ENCODE measurements at regions not wholly inside any gene's neighbourhood (a gene's known extent, or its start where the extent isn't known, plus 50 kb on each side); places are given as distances from the start of the nearest gene placed in this dataset.

DNA sequence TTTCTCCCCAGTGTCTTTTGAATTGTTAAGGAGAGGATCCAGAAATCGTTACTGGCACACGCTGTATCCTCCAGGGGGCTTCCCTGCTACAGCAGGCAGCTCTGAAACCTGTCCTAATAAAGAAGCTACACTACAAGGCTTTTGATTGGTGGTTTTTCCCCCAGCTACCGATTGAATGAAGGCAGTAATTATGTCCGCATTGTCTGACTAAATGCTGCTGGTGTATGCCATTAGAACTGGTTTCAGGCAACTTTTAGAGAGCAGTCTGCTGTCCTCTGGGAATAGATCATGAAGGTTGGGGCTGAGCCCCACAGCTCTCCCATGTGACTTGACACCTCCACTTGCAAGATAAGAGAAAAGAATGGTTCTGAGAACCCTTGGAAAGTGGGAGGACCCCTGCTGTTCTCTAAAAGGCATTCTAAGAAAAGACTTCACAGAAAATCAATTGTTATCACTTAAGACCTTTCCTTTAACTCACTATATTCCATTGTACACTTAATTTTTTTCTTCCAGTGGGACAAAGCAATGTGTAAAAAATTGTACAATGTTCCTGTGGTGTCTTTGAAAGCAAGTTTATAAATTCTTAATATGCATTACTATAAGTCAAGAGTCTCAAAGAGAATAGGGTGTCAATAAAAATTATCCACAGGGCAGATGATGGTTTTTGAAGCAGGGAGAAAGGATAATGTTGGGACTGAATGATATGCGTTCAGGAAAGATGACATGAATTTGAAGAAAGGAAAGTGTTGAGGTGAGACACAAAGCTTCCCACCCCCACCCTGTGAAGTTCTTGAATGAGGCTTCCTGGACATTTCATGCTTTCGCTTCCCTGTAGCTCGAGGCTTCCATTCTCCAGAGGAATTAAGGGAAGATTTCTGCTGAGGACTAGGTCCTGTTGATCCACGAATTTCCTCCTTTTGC, 53.0 kb upstream of the DAZL start:
- DNase-seq (ENCODE audit: low read depth) = no peak

DNA sequence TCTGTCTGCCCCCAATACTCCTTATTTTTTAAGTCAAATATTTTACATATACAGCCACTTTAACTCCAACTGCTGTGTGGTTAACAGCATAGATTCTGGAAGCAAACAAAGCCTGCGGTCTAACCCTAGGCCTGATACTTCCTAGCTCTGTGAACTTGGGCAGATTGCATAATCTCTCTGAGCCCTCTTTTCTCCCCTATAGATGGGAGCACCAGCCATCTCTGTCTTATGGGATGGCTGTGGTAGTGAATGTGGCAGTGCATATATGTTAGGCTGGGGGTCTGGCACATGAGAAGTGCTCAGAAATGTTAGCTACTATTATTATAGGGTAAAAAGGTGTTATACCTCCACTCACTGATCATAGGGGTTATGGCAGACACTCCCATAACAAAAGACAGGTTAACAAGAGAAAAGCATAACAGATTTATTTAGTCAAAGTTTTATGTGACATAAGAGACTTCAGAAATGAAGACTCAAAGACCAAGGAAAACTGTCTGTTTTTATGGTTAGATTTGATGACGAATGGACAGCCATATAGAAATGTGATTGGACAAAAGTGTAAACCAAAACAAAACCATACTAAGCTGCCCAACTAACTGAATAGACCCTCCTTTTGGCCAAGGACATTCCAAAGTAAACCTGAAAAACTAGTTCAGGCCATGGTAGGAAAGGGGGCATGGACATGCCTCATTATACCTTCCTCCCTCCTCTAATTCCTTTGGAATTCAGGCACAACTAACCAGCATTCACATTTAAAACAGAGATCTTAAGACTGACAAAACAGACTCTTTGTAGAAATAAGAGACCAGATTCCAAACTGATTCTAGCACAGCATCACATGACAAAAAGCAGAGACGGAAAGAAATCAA, 53.9 kb upstream of the DAZL start:
- no peak for DNase-seq (ENCODE audit: low read depth)

DNA sequence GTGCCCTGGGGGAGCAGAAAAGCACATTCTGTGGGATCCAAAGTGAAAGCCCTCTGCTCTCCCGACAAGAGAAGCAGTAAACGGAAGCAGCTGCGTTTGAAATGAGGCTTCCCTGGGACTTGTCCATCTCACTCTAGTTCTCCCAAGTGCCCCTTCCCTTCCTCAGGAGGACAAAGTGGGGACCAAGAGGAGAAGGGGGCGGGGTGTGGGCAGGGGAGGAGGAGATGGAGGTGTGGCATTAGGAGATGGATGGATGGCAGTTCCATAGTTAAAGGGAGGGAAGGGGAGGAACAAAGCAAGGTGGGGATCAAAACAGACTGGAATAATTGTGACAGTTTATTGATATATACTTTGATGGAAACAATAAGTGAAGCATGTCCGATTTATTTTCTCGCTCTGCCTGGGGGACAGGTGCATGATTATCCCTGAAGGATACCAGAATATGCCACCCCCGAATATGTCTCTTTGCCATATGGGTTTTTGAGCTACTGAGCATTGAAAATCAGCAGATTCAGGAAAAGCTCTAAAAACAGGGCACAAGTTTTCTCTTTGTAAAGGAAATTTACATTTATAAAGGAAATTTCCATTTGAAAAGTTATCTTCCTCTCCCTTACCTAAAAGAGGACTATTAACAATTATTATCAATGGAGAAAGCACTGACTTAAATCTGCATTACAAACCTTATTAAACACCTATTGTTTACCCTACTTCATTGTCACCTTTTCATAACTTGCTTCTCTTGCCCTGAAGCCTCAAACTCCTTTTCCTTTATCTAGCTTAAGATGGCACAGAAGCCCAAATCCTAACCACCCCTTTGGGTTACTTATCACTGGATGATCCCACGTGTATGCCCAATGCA, 58.9 kb upstream of the DAZL start:
- no peak for DNase-seq (ENCODE audit: low read depth)

DNA sequence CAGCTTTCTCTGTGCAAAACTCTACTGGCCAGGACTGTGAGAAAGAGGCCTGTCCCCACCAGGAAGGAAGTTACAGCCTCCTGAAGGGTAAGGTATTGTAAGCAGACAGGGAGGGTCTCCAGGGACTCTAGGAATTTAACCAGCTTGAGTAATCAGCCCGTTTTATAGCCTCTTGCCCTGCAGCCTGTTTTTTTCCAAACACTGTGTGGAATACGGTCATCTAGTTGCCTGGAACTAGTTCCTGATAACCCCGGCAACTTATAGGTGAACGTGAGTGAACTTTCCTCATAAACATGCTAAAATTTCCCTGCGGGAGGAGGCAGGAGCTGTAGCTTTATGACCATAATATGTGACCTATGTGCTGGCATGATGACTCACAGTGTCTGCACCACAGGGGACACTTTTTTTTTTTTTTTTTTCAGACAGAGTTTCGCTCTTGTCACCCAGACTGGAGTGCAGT, 60.1 kb upstream of the DAZL start:
- DNase-seq (ENCODE audit: low read depth) = no peak

DNA sequence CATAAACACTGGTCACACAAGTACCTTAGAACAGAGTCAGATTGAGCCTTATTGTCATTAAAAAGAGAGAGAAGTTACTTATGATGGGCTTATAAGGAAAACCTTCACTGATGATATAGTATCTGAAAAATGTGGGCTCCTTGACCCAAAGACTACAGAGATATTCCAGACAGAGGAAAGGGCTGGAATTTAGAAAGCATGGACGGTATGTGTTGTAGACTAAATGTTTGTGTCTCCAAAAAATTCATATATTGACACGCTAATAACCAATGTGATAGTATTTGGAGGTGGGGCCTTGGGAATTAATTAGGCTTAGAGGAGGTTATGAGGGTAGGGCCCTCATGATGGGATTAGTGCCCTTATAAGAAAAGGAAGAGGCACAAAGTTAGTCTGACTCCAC, 61.0 kb upstream of the DAZL start:
- no peak for DNase-seq (ENCODE audit: low read depth)

DNA sequence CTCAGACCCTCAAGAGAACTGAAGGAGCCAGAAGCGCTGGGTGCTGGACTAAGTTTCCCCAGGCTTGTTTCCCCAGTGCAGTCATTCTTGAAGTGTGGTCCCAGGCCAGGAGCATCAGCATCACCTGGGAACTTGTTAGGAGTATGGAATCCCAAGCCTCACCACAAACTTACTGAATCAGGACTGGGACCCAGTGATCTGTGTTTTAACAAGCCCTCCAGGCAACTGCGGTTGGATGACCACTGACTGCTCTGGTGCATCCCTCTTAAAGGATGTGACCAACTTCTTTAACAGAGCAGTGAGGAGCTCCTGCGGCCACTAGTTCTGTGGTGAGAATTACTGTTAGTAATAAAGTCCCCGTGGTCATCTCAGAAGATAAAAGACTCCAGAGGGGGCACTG, 62.4 kb upstream of the DAZL start:
- DNase-seq (ENCODE audit: low read depth) = no peak

DNA sequence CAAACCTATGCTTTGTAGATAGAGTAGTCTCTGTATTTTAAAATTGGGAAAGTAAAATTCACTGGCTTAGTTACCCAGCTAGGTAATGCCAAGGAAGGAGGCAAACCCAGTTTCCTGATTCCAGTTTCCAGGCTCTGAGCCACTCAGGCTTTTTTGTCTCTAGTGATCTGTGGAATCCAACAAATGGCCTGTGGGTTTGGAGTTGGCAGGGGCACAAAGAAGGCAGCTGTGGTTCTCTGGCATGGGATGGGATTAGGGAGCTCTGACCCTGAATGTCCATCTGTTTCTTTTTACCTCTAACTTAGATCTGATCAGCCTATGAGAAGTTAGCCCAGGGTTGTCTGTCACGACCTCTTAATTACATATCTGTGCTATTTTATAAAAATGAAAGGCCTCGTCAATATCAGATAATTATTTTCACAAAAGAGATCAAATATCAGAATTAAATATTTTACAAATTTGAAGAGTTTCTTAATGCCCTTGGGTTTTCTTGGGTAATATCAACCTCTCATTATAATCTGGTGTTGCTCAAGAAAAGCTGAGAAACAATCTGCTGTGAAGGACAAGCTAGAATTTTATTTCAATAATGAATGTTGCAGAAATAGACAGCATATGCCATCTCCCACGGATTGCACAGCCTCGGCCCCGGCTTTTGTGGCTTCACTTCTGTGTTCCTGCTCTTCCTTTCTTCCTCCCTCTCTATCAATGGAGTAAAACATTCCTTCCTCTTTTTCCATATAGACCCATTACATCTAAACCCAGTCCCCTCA, 63.7 kb upstream of the DAZL start:
- no peak for DNase-seq (ENCODE audit: low read depth)

DNA sequence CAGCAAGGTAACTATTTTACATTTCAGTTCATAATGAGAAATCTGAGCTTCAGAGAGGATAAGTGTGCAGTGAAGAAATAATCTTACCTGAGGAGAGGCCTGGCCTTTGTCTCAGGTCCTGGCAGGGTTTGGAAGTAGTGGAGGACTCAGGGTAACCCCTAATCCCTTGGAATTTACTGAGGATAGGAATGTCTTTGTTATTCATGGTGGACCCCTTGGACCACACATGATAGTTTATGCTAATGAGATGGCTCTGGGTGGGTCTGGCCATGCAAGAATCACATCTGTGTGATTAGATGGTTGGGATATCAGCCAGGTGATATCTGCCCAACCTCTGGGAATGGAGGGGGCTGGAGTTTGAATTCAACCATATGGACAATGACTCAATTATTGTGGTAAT, 65.0 kb upstream of the DAZL start:
- no peak for DNase-seq (ENCODE audit: low read depth)

DNA sequence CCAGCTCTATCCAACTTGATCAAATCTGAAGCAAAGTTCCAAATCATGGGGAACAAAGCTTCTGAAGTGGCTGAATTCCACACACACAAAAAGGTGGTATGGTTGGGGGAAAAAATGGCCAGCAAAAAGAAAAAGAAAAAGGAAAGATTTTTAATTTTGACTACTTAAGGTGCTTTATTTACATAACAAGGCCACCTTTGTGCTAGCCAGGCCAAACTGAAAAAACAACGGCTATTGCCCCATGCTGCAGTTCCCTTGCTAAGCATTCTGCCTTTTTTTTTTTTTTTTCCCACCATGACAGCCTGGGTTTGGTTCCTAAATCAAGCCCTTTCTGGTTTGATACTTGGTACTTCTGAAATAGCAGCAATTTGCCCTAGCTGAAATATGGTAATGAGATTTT, 66.5 kb upstream of the DAZL start:
- DNase-seq (ENCODE audit: low read depth) = no peak

DNA sequence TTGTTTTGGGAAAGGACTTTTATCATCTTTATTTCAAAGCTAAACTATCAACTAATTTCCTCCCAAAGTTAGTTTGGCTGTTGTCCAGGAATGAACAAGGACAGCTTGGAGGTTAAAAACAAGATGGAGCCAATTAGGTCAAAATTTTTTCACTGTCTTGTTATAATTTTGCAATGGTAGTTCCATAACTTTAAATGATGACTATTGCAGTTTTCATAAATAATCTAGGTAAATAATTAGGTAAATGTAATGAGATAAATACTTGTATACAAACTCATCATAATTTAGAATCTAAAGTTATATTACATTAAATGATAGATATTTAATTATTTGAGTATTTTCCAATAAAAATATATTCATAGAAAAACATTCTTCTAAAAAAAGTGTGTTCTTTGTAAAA, 68.3 kb upstream of the DAZL start:
- DNase-seq (ENCODE audit: low read depth) = no peak

DNA sequence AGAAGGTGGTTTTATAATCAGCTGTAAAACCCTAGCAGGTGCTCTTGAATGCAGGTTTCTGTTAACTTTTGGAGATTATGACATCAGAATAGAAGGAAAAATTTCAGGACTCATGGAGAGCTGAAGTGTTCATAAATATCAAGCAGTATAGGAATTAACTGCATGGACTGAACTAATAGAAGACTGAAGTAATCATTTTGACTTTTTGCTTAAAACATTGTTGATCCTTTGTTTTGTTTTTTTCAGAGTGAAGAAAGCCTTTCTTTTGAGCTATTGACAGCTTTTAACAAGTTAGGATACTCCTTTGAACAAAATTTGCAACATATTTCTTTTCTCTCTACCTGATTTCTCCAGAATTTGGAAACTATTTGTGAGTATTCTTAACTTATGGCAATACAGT, 70.6 kb upstream of the DAZL start:
- DNase-seq (ENCODE audit: low read depth) = no peak

DNA sequence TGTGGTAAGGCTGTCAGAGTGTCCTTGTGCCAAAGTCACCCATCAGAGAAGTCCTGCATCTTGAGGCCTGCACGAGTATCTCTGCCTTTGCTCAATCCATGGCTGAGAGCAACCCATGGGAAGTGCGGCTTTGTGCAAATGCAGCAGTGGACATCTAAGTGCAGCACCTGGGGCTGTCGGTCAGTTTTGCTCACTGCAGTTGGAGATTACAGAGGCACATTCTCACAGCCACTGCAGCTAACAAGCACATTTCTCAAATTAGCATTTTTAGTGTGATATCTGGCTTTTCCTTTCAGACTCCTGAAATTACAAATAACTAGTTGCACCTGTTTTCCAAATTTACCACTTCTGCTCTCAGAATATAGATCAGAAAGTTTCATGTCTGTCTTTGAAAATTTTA, 81.5 kb upstream of the DAZL start:
- DNase-seq (ENCODE audit: low read depth) = no peak

DNA sequence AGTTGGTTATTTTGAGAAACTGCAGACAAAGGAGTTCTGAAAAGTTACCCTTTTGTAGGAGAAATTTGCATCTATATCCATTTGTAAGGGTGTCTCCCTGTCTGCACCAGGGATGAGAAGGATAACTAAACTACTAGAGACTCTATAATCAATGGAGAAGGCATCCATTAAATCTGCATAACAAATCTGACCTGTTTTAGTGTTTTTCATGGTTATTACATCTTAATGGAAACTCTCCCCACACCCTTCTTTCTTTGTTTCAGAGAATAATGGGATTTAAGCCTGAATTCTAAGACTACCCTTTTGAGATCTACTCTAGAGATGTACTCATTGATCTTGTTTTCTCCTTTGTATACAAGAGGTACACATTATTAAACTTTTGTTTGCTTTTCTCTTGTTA, 82.0 kb upstream of the DAZL start:
- no peak for DNase-seq (ENCODE audit: low read depth)

DNA sequence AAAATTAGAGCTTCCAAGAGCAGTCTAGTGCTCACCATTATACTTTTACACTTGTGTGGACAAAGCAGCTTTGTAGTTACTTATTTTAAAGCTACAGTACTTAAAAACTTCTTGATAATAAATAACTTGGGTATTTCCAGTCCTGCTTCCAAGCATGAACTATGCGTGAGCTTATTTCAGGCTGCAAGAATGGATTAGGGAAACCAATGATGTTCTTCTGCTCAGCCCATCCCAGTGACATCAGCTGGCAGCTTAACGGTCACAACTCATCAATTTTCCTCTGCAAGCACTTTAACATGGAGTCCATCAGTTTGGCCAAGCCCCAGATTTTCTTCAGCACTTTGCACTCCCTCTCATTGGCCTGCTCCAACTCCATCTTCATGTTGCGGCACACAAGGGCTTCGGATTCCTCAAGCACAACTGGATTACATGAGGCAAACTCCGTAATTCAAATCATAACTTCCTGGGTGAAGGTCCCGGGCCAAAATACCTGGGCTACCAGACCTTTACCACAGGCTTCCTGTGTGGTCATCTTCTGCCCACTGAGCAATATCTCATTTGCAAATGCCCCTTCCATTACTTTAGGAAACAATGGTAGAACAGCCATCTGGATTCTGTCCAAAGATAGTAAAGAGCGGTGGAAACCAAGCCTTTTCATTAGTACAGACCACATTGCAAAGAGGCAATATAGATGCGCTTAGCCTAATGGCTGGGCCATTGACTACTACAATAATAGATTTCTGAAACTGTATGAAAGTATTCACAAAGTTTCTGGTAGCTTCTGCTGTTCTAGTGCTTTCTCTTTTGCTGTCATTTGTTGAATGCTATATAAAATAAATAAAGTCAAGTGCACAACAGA, 87.5 kb upstream of the DAZL start:
- DNase-seq (ENCODE audit: low read depth) = no peak

DNA sequence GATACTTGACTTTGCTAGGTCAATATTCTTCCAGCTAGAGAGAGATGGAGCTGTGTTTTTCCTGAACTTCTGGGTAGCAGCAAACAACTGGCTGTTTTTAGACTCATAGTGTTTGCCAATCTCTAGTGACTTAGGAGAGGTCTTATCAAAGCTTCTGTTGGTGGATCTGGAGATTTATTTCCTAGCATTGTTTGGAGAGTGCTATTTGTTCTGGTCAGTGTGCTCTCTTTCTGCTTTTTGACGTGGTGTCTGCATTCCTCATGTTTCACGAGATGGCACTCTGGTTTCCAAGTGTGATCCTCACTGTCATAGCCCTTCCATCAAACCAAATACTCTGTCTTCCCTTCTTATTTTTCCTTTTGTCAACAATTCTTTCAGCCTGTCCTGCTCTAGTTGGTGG, 88.6 kb upstream of the DAZL start:
- DNase-seq (ENCODE audit: low read depth) = no peak

DNA sequence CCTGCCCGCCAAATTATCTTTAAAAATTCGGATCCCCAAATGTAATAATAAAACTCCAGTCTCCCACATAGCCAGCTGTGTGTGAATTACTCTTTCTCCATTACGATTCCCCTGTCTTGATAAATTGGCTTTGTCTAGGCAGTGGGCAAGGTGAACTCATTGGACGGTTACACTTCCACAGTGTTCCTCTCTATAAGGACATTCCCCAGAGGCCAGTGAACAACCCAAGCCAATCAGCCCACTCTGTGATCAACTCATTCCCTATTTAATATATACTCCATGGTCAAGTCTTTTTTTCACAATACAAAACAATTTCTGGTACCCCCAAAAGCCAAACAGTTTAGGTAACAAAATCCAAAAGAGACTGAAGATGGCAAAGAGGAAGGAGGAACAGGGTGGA, 90.5 kb upstream of the DAZL start:
- DNase-seq (ENCODE audit: low read depth) = no peak

DNA sequence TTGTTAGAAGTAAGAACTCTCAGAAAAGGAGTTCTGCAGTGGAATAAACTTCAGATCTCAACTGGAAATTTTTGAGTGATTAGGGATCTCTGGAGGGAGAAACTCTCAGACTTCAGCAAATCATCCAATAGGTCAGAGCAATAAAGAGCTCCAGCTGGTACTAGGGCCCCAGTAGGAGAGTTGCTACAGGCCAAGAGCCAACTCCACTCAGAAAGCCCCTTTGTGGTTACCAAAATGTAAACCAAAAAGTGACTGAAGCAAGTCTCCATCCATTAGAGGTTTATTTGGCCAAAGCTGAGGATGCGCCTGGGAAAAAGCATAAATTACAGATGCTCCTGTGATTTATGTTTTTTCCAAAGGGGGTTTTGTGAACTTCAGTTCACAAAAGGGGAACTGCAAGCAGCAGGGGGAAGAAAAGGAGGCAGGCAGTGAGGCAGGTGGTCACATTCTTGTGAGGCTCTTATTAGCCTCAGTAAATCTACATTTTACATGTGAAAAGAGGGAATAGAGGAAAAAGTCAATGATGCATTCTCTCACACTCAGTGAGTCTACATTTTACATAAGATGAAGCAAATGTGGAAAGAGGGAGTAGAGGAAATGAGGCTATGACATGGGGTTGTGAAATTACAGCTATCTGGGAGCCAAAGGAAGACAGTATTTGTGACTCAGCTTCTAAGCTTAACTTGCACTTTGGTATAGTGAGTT, 92.4 kb upstream of the DAZL start:
- no peak for DNase-seq (ENCODE audit: low read depth)

DNA sequence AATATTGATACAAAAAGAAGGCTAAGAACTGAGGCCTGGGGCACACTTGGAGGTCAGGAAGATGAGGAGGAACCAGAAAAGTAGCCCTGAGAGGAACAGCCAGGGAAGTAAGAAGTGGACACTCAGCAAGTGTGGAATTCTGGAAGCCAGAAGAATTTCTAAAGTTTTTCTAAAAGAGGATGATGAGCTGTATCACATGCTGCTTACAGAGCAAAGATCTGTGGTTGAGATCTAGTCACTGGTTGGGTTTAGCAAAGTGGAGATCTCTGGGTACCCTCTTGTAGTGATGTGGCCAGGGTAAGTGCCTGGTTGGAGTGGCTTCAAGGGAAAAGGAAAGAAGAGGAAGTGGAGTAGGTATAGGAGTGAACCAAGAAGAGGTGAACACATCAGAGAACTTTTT, 95.4 kb upstream of the DAZL start:
- DNase-seq (ENCODE audit: low read depth) = no peak

DNA sequence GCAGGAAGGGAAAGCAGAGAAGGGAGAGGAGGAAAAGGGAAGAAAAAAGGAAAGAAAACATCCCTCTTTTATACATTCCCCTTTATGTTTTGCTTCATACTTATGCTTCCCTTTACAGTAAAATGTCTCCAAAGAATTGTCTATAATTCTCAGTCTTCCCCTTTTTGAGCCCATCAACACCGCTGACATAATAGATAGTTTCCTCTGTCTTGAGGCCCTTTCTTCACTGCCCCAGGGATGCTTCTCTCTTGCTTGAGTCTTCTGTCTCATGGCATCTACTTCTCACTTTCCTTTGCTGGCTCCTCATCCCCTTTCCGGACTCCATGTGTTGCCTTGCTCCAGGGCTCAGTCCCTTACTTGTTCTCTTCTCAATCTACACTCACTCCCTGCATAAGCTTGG, 99.7 kb upstream of the DAZL start:
- DNase-seq (ENCODE audit: low read depth) = no peak

DNA sequence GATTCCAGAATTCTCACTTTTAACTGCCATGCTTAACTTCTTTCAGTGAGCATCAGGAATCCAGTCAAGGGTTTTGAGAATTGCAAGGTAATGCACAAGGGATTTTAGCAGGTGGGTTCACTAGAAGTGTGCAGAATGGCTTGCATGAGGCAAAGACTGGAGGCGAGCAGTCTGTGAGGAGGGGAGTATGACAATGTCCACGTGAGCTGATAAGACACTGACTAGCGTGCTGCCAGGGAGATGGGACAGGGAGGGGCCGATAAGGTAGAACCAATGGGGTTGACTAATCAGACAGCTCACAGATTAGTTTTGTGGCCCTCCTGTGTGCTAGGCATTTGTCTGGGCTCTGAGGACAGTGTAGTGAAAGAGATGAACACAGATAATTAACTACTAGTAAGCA, 102.0 kb upstream of the DAZL start:
- DNase-seq (ENCODE audit: low read depth) = no peak

Data from T follicular helper cell (primary cell).